Ecto neural progenitor cell (in vitro differentiated cells): ENCODE measurements at regions not wholly inside any gene's neighbourhood (a gene's known extent, or its start where the extent isn't known, plus 50 kb on each side); places are given as distances from the start of the nearest gene placed in this dataset.

Source experiments
- DNase-seq: peaks from one replicate; pipeline ENCODE4 v3.0.0-alpha.2; 2018; ENCODE audit warnings: low spot score

DNA sequence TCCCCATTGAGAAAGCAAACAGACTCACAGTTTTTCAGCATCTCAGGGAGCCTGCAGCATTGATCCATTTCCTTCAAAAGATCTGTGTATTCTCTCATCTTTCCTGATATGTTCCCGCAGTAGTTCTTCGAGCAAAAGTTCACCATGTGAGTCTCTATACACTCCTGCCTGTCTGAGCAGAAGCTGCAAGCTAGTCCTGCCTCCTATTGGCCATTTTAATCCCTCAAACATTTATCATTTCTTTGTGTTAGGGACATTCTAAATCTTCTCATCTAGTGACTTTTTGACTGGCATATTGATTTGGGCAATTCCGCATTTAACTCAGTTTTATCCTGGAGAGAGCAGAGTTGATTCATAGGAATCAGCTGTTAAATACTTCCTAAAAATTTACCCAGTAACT is 660.4 kb upstream of the KLF12 start:
- no peak for DNase-seq

DNA sequence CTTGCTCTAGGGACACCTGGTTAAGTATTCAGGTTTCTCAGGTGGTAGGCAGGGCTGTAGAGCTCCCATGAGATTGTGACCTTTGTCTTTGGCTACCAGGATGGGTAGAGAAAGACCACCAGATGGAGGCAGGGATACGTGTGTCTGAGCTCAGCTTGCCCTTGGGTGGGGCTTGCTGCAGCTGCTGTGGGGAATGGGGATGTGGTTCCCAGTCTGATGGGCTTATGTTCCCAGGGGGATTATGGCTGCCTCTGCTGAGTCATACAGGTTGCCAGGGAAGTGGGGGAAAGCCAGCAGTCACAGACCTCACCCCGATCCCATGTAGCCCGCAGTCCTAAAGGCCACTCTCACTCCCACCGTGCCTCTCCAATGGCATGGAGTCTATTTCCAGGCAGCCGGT is 659.9 kb upstream of the KLF12 start:
- DNase-seq: no peak

DNA sequence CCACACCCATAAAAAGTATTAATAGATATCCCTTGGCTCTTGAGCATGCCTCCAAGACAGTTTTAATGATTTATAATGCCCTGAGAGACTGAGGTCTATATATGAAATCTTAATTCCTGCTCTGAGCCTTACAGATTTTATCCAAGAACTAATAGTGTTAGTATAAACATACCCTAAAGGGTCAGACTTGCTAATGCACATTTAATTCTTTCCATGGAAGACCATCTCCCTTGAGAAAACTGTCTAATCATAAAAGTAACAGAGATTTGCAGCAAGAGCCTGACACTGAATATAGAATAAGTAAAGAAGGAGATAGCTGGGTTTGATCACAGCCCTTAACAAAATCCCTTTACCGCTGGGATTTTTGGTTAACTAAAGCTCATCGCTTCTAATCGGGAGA is 650.8 kb upstream of the KLF12 start:
- DNase-seq: no peak

DNA sequence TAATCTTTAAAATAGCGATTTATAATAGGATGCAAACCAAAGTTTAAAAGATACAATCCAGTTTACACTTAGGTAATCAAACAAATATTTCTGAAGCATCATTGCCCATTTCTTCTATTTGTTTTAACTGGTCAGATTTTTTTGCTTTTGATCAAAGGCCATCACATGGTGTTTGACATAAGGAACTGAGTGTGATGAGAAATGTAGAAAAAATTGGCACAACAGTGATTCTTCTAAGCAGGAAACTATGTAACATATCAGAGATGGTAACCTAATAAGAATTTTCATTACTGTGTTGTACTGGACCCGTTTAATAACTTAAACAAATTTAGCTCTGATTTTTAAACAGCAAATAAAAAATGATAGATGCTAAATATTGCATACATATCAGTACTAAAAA is 644.7 kb upstream of the KLF12 start:
- no peak for DNase-seq

DNA sequence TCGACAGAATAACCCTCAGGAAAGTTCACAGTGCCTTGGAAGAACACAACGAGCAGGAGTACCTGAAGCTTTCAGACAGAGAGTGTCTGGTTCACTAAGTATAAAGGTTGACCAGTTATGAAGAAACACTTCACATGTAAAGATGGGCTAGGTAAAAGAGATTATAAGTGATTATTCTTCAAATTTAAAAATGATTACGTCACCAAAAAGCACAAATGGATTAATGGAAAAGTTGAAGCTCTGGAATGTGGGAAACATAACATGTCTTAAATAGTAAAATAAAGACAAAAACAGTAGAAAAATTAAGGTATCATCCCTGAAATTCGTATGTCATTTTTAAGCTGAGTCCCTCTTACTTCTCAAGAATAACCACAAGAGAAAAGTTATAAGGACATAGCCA is 643.9 kb upstream of the KLF12 start:
- DNase-seq: no peak

DNA sequence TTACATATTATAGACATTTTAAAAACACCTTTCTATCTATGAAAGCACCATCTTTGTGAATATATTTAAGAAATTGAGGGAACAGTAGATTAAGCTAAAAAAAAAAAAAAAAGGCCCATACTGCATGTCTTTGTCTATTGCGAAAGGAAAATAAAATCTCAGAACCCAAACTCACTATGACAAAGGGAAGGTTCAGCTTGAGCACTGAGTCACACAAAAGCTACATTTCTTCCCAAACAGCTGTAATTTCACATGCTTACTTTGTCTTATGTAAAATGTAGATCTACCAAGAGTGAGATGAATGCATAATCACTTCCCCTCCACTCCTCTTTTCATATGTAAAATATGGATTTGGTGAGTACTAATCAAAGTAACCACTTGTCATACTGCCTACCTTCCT is 640.1 kb upstream of the KLF12 start:
- no peak for DNase-seq

DNA sequence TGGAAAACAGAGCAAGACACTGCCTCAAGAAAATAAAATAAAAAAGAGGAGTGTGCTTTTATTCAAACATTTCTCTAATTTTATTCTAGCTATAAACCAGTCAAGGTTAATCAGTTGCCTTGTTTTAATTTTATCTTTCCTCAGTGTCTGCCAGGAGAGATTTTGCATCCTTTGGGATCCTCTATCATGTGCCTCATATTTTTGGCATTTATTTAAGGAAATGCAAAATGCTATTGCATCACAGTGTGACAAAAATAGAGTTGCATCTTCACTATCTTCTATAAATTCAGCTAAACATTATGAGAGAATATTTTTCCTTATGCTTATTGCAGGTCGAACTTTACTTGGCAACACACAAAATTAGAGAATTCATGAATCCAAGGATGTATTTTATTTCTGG is 639.0 kb upstream of the KLF12 start:
- DNase-seq: no peak

DNA sequence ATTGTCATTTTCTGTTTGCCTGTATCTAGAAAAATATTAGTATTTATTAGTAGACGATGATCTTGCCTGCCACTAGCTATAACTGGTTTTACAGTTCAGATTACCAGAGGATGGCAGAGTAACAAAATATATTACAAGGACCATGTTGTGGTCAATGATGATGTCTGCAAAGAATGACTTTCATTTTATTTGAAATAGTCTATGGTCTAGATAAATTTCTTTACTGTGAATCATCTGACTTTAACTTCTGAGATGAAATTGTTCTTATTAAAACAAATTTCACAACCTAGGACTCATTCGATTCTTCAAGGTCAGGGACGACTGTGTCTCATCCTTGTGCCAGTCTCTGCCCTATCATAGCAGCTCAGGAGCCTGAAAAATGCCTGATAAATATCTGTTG is 637.8 kb upstream of the KLF12 start:
- DNase-seq: no peak

DNA sequence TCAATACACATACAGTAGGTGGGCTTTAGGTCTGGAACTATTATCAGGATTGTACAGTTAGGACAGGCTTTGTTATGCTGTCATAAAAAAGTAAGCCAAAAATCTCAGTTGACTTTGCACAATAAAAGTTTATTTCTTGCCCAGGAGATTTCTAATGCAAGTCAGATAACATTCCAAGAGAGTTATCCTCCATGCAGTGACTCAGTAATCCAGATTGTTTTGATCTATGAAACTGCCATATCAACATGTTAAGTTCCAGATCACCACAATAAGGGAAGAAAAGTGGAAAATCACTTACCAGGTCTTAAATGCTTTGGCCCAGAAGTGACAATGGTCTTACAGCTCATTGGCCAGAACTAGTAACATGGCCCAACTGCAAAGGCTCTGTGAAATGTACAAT is 636.2 kb upstream of the KLF12 start:
- no peak for DNase-seq

DNA sequence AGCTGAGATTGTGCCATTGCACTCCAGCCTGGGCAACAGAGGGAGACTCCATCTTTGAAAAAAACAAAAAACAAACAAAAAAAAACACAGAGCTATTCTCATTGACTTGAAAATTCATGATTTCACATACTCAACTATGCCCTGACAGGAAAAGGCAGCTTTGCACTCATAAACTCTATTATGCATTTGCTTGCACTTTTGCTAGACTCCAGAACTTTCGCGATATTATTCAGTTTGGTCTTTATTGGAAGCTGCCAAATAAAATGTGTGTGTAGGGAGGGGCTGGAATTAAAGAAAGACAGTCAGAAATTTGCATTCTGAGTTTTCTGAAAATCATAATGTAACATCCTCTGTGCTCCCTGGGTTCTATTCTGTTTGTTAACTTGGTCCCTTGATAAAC is 635.1 kb upstream of the KLF12 start:
- DNase-seq: no peak

DNA sequence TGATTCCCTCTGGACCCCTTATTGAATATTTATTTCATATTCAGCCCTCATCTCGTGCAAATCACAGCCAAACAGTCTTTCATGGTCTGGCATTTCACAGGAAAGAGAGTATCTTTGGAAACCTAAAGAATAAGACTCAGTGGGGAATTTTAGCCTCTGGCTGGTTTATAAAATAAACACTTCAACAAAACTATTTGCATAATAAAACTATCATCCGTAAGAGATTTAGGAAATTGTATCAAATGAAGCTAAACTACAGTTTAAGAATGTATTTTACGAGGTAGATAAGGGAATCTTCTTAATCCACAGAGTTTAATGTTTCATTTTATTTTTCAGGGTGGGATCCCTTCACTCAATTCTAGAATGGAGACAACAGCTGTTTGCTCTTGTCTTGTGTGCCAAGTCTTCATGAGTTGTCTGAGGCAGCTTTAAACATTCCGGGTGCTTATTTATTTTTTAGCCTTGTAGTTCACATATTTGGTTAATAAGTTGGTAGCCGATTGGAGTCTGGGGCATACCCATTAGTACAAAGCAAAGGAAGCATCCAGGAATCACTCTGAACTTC is 634.4 kb upstream of the KLF12 start:
- no peak for DNase-seq

DNA sequence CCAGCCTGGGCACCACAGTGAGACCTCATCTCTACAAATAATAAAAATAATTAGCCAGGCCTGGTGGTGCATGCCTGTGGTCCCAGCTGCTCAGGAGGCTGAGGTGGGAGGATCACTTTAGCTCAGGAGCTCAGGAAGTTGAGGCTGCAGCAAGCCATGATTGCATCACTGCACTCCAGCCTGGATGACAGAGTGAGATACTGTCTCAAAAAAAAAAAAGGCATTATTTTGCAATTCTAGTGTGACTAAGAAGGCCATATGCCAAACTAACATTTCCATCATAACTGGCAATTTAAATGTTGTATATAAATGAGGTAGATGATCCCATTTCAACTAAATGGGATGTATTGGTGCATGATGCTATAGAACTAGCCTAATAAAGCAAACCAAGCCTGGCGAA is 632.8 kb upstream of the KLF12 start:
- no peak for DNase-seq

DNA sequence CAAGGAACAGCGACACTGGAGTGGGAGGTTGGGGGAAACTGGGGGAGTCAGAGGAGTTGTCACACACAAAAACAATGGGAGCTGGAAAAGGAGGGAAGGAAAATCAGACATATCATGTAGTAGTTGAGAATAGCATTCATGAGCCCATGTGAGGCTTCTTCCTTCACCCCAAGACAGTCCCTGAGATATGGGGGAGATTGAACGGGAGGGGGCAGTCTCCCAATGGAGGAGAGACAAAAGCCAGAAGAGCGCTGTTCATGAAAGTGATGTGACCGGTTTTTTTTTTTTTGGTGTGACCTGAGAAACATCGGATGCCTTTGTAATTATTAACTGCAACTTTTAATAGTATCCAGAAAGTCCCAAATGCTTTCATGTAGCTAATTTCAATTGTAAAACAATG is 631.8 kb upstream of the KLF12 start:
- no peak for DNase-seq

DNA sequence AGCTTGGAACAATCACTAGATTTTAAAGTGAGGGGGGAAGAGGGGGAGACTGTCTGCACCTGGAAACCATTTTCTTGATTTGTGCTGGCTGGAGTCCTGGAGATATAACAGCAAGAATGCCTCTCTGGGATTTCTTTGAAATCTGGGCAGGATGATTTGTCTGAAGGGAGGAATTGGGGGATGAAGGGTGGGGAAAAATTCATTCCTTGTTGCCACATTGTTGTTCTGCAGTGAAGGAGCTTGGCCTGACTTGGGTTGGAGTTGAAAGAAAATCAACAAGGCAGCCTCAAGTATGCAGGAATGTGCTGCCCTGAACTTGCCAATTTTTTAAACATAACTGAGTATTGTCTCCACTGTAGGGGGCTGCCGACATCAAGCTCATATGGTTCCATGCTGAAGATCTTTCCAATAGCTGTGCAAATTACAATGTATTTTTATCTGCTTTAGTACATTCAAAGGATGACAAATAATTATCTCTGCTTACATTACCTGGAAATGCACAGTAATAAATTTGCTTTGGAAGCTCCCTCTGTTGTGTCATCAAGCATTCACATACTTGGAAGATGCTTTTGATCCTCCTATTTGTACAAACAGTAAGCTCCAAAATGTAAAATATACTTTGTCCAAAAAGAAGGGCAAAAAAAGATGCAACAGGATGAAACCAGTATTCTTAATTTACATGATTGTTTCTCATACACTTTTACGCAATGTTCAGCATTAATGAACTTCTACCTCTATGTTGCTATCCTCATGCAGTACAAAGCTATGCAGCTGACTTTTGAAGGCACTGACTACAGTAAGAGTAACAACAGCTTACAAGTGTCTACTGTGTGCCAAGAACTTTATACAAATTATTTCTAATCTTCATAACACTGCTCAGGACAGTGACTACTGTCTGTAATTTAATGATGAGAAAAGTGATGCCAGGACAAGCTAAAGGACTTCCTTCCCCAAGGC is 627.9 kb upstream of the KLF12 start:
- no peak for DNase-seq

DNA sequence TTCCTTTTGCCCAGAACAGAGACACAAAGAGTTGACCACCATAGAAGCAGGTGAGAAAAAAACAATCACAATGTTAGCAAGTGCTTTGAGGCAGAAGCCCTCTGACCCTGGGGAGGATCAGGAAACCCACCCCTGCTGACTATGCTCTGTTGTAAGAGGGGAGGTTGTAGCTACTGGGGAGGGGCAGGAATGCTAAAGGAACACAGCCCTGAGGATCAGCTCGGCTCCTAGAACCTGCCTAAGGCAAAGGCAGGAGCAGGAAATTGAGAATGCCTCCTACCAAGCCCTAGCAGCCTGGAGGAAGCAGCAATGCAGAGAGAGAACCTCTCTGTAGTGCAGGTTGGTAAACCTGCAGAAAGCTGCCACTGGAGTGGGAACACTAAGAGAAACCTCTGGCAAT is 624.0 kb upstream of the KLF12 start:
- peak; percentile 61 for DNase-seq

DNA sequence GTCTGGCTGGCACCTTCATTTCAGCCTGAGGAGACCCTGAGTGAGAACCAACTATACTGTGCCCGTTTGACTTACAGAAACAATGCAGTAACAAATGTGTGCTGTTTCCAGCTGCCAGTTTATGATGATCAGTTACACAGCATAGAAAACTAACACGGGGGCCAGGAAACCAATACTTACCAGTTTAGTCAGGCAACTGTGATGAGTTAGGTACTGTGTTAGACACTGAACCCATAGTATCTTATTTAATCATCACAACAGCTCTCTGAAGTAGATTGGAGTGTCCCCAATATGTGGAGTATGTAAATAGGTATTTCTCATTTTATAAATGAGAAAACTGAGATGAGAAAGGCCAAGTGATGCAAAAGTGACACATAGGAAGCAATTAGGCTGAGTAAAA is 620.9 kb upstream of the KLF12 start:
- DNase-seq: no peak

DNA sequence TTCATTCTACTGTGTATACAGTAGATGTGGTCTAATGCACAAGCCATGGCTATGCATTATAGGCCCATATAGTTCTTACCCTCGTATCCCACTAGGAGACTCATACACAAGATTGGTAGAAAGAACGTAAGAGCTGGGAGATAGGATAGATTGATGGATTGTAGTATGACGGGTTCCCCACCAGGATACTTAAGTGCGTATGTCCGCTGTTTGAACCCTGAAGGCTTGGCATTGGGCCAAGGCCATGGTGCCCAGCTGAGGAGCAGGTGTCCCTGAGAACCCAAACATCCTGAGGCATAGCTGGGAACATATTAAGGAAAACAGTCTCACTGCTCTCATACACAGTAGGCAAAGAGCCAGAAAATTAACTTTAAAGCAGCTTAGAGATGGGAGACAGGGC is 617.5 kb upstream of the KLF12 start:
- DNase-seq: no peak

DNA sequence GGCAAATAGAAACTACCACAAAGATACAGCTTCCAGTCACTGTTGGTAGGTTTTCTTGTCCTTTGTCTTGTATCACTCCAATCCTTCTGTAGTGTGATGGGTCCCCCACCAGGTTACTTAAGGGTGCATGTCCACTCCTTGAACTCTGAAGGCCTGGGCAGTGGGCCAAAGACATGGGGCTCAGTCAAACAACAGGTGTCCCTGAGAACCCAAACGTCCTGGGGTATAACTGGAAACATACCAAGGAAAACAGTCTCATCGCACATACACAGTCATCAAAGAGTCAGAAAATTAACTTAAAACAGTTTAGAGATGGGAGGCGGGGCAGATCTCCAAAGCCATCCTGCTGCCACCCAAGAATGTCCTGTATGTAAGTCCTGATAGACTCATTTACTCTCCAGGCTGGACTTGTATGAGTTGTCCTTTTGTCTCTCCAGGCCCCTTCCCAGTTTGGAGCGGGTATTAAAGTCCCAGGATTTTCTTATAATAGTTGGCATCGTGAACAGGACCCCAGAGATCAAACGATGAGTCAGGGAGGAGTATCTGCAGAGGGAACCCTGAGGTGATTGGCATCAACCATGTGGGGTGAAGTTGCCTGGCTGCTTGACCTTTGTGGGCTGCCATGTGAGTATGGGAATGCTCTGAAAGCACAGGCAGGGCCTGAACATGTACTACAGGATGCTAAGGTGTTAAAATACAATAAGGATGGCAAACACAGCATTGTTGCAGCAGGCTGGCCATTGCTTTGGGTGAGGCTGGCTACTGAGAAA is 613.2 kb upstream of the KLF12 start:
- no peak for DNase-seq

DNA sequence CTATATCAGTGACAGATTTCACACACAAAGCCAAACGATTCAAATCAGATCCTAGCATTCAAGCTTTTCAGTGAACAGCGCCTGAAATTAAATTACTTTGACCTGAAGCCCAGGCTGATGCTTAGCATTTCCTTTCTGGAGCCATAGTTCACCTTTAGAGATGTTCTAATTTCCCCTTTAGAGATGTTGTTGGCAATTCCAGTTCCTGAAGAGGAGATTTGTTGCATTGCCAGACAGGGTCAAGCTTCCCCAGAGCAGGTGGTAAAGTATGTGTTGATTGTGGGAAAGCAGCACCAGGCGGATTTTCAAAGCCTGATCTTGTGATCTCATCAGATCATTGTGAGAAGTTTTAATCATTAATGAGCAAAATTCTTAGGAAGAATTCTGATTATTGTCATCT is 609.8 kb upstream of the KLF12 start:
- DNase-seq: no peak

DNA sequence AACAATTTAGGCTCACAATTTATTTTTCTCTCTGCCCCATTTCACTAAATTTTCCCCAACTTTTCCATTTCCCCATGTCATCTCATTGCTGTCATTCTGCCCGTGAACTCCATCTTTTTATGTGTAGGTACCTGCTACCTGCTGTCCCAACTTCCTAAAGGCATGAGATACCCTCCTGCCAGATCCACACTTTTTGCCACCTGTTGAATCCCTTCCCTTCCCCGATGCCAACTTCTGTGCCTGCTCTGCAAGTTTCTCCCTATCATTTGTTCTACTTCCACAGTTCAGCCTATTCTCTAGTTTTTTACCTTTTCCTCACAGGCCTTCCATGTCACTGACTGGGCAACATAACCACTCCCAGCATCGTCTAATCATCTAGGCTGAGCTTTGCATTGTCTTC is 607.5 kb upstream of the KLF12 start:
- DNase-seq: no peak

DNA sequence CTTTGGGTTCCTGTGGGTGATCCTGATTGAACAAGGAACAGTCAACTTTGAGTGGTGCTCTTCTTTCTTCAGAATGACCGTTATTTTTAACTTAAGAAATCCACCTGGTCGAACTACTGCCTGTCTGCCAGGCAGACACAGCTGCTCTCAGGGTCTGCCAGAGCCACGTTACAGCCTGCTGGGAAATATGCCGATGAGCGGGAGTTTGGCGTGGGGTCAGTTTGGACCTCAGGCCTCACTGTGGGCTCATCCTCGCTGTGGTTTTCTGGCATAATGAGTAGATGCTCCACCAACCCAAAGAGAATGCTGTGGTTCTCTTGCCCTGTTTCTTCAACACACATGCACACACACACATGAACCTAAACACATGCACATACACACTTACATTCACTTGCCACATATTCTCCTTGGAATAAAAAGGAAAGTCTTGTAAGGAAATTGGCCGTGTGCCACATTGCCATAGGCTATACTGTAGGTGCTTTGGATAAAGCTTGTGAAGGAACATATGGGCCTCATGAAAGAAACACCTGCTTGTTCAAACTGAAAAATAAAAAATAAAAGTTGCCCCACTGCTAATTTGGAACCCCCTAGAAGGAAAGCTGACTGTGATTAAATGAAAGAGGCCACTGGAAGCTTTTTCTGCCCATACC is 598.7 kb upstream of the KLF12 start:
- no peak for DNase-seq

DNA sequence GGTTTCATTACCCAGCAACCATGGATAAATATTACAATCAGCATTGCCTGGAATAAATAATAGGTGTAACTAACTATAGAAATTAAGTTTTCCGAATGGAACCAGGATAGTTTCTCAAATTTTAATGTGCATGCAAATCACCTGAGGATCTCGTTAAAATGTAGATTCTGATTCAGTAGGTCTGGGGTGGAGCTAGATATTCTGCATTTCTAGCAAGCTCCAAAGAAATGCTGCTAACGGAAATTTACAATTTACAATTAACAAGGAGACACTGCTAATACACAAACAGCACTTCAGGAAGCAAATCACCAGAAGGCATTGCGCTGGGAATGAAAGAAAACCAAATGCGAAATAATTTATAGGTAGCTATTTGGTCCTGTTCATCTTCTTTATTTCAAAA is 597.5 kb upstream of the KLF12 start:
- no peak for DNase-seq
